ENCODE measurements at regions not wholly inside any gene's neighbourhood (a gene's known extent, or its start where the extent isn't known, plus 50 kb on each side); places are given as distances from the start of the nearest gene placed in this dataset.

GRCh38 chr18:39521164-39521563 is 1955.6 kb upstream of the CELF4 start:
- CTCF ChIA-PET (ENCODE audit: partially characterized antibody): no interaction called here
- POLR2A ChIA-PET (ENCODE audit: partially characterized antibody): no interaction called here
- no peak for FAIRE-seq
- no peak for TF ChIP-seq CBX8 (IDR thresholded peaks at IDR 0.05; ENCODE audit: borderline replicate concordance, low read depth, low read length)
- TF ChIP-seq CTBP2 (IDR thresholded peaks at IDR 0.05; ENCODE audit: borderline replicate concordance, insufficient read depth, insufficient read length, low read length): no peak
- no peak for TF ChIP-seq NRF1 (IDR thresholded peaks at IDR 0.05; ENCODE audit: low read depth, low read length)
- TF ChIP-seq, protein P1, sequence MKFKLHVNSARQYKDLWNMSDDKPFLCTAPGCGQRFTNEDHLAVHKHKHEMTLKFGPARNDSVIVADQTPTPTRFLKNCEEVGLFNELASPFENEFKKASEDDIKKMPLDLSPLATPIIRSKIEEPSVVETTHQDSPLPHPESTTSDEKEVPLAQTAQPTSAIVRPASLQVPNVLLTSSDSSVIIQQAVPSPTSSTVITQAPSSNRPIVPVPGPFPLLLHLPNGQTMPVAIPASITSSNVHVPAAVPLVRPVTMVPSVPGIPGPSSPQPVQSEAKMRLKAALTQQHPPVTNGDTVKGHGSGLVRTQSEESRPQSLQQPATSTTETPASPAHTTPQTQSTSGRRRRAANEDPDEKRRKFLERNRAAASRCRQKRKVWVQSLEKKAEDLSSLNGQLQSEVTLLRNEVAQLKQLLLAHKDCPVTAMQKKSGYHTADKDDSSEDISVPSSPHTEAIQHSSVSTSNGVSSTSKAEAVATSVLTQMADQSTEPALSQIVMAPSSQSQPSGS (IDR thresholded peaks at IDR 0.05; ENCODE audit: low read length): no peak
- no peak for TF ChIP-seq MAX (IDR thresholded peaks at IDR 0.05)
- TF ChIP-seq, protein P2, sequence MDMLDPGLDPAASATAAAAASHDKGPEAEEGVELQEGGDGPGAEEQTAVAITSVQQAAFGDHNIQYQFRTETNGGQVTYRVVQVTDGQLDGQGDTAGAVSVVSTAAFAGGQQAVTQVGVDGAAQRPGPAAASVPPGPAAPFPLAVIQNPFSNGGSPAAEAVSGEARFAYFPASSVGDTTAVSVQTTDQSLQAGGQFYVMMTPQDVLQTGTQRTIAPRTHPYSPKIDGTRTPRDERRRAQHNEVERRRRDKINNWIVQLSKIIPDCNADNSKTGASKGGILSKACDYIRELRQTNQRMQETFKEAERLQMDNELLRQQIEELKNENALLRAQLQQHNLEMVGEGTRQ (IDR thresholded peaks at IDR 0.05; ENCODE audit: low read length): no peak
- TF ChIP-seq BACH1 (IDR thresholded peaks at IDR 0.05; ENCODE audit: low read length): no peak
- TF ChIP-seq GTF2F1 (IDR thresholded peaks at IDR 0.05; ENCODE audit: borderline replicate concordance, low read depth, low read length): no peak
- TF ChIP-seq CBX5 (IDR thresholded peaks at IDR 0.05; ENCODE audit: low read depth, low read length): no peak
- TF ChIP-seq JUND (IDR thresholded peaks at IDR 0.05; ENCODE audit: low read length): no peak
- TF ChIP-seq RFX5 (IDR thresholded peaks at IDR 0.05; ENCODE audit: borderline replicate concordance, low read depth, low read length): no peak
- no peak for TF ChIP-seq TAF1 (IDR thresholded peaks at IDR 0.05; ENCODE audit: low read depth, low read length)
- TF ChIP-seq HDAC6 (IDR thresholded peaks at IDR 0.05; ENCODE audit: low read depth, low read length): no peak

More at GRCh38 chr18:39521164-39521563, 1955.6 kb upstream of the CELF4 start:
- Histone ChIP-seq H3K4me1 (replicated peaks in 1 of 4; ENCODE audit: control insufficient read depth in 3 of 4, insufficient read depth in 4 of 4, low read length in 3 of 4) (no peaks in the 10 kb centered on the region), H3K4me3 (ENCODE audit: extremely low read depth in 1 of 4, insufficient read depth in 2 of 4, low read depth in 3 of 4, low read length in 4 of 4) (no peak overlapping the region), H3K23ac (ENCODE audit: insufficient read length) (no peak overlapping the region), H2BK15ac (ENCODE audit: low read length) (no peak overlapping the region), H2BK12ac (ENCODE audit: low read depth, low read length) (no peak overlapping the region), H3K79me1 (ENCODE audit: low read depth, low read length) (no peaks in the 10 kb centered on the region), H2BK120ac (replicated peaks; ENCODE audit: low read depth, low read length) (no peak overlapping the region), H2AFZ (ENCODE audit: low read length) (no peak overlapping the region), H3K14ac (ENCODE audit: insufficient read length) (no peak overlapping the region), H3K36me3 (ENCODE audit: control insufficient read depth in 2 of 4, insufficient read depth in 4 of 4, low read length in 3 of 4) (no peaks in the 10 kb centered on the region), H3K4me2 (ENCODE audit: insufficient read depth in 1 of 2, low read depth in 2 of 2, low read length in 2 of 2) (no peak overlapping the region), H2BK5ac (ENCODE audit: low read depth, low read length) (no peak overlapping the region), H3K23me2 (ENCODE audit: low read depth, low read length) (no peaks in the 10 kb centered on the region), H2BK20ac (ENCODE audit: low read length) (no peak overlapping the region), H4K91ac (replicated peaks; ENCODE audit: insufficient read length, low read length) (no peak overlapping the region), H4K5ac (ENCODE audit: insufficient read length, low read depth, low read length) (no peak overlapping the region), H3K18ac (ENCODE audit: extremely low read depth, low read length) (no peak overlapping the region), H4K20me1 (replicated peaks in 1 of 2; ENCODE audit: control insufficient read depth in 1 of 2, insufficient read depth in 2 of 2, low read length in 2 of 2) (no peaks in the 10 kb centered on the region), H3K27ac (ENCODE audit: low read depth, low read length) (no peak overlapping the region), H3K27me3 (replicated peaks in 1 of 4; ENCODE audit: control insufficient read depth in 3 of 4, extremely low read depth in 1 of 4, insufficient read depth in 3 of 4, low read length in 3 of 4) (no peaks in the 10 kb centered on the region), H3K56ac (replicated peaks; ENCODE audit: insufficient read length, low read depth, low read length) (no peak overlapping the region), H2AK5ac (ENCODE audit: low read depth, low read length) (no peak overlapping the region), H3K79me2 (ENCODE audit: control insufficient read depth in 1 of 2, insufficient read depth in 2 of 2, low read length in 2 of 2) (no peaks in the 10 kb centered on the region), H4K8ac (ENCODE audit: extremely low read depth, insufficient read depth, low read length) (no peak overlapping the region), H3K9ac (replicated peaks in 1 of 4; ENCODE audit: extremely low read depth in 1 of 4, low read depth in 3 of 4, low read length in 3 of 4) (no peak overlapping the region), H3K9me3 (ENCODE audit: insufficient read depth in 2 of 2, low read depth in 1 of 2, low read length in 1 of 2) (no peaks in the 10 kb centered on the region), H3K4ac (replicated peaks; ENCODE audit: insufficient read length, low read depth, low read length) (no peak overlapping the region)
- DNase-seq (ENCODE audit: low read depth in 1 of 2, low spot score in 2 of 2): no peak

Data from H1 (cell line).